HG02970 (cell line): ENCODE measurements at regions not wholly inside any gene's neighbourhood (a gene's known extent, or its start where the extent isn't known, plus 50 kb on each side); places are given as distances from the start of the nearest gene placed in this dataset.
"Not testable (repeated sequence)": the region's sequence is repeated elsewhere in the genome, so short reads cannot be mapped to it uniquely, and the experiment has no call there.

ENCODE experiments used
- ATAC-seq: cut with Tn5 transposase; IDR thresholded peaks from one replicate; pipeline ENCODE4 v1.9.1; 2021; ENCODE audit warnings: mild to moderate bottlenecking, moderate library complexity, moderate number of reproducible peaks; ENCODE audit not compliant: unreplicated experiment, low FRiP score

DNA sequence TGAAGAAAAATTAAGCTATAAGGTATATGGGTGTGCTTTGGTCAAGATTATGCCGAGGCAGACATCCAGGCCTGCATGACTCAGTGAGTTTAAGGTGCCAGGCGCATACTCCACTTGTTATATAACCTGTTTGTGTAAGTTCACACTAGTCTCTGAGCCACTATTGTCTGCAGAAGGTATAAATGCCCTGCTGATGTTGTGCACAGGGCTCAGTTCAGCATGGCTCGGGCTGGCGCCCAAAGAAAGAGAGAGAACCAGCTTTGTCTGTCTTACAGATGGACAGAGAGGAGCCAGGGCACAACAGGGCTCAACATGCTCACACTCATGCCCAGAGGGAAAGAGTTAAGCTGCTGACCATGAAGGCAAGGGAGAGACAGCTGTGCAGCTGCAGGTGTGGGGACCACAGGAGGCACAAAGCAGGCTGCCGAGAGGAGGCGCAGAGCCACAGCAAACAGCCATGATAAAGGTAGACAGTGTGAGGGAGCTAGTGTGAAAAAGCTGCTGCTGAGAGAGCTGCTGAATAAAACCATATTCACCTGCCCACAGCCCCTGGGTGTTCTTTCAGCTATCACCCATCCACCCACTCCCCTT lies 1587.6 kb upstream of the C9orf72 start:
- no peak for ATAC-seq

GRCh38 chr9:29174136-29174535 lies 1600.9 kb upstream of the C9orf72 start:
- ATAC-seq = no peak

GRCh38 chr9:29176231-29176630 lies 1603.0 kb upstream of the C9orf72 start:
- ATAC-seq = no peak

- ATAC-seq = no peak
Observed at GRCh38 chr9:29176786-29177185, 1603.5 kb upstream of the C9orf72 start.

GRCh38 chr9:29183971-29184370 lies 1610.7 kb upstream of the C9orf72 start:
- ATAC-seq = no peak

- ATAC-seq = not testable (repeated sequence)
Observed at GRCh38 chr9:29188771-29189170, 1615.5 kb upstream of the C9orf72 start.

DNA sequence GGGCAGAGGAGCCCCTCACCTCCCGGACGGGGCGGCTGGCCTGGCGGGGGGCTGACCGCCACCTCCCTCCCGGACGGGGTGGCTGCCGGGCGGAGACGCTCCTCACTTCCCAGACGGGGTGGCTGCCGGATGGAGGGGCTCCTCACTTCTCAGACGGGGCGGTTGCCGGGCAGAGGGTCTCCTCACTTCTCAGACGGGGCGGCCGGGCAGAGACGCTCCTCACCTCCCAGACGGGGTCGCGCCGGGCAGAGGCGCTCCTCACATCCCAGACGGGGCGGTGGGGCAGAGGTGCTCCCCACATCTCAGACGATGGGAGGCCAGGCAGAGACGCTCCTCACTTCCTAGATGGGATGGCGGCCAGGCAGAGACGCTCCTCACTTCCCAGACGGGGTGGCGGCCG lies 1615.9 kb upstream of the C9orf72 start:
- not testable (repeated sequence) for ATAC-seq

DNA sequence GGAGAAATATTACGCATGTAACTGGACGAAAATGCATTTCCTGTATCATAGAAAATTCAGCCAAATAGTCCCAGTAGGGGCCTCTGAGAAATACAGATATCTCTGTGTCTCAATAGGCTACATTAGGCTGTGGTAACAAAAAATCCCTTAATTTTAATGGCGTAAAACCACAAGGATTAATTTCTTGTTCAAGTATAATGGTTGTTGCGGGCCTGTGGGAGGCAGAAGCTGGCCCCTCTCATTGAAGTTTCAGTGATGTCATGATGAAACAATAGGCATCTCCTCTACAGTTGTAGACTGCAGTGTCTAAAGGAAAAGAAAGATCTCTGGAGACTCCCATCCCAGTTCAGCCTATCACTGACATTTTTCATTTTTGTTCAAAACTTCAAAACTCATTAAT lies 1625.6 kb upstream of the C9orf72 start:
- ATAC-seq = no peak

DNA sequence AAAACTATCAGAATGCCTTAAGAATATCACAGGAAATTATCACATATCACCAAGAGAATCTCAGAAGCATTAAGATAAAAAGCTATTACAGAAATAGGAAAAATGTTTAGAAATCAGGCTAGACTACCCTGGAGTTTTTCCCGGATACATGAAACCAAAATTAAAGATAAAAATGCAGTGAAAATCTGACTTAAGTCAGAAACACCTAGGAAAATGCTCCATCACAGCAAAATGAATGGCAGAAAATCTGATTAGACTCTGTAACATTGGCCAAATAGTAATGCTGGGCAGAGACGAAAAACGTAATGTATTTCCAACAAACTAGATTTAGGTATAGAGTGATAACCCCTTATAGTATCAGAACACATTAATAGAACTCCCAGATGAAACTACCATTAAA lies 1626.7 kb upstream of the C9orf72 start:
- ATAC-seq = no peak

DNA sequence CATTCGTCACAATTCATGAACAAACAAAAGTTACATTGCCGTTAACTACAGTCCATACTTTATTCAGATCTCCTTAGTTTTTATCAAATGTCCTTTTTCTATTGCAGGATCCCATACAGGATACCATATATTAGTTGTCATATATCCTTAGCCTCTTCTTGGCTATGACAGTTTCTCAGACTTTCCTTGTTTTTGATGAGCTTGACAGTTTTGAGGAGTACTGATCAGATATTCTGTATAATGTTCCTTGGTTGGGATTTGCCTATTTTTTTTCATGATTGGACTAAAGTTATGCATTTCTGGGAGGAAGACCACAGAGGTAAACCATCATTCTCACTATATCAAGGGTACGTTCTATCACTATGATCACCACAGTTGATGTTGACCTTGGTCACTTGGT lies 1627.4 kb upstream of the C9orf72 start:
- no peak for ATAC-seq

GRCh38 chr9:29203244-29203930 lies 1630.1 kb upstream of the C9orf72 start:
- no peak for ATAC-seq

- ATAC-seq = no peak
Observed at GRCh38 chr9:29208670-29209069, 1635.4 kb upstream of the C9orf72 start.

DNA sequence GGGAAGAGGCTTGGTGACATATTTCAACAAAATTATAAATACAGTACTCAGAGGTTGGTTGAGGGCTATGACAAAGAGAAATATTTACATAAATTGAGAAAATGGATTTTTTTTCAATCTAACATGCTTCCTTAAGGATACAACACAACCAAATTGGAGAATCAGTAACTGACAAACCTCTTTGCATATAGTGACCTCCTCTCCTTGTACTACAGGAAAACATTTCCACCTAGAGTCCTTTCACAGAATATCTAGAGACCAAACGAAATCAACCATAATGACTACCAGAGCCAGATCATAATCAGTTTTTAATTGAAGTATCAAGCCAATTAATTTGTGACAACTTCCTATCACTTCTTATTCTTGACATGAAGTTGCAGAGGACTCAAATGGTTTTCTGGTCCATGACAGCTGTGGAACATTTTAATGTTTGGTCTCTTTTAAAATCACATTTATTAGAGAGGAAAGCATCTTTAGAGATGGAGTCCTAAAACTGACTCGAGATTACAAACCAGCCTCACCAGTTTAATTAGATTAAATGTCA lies 1636.5 kb upstream of the C9orf72 start:
- ATAC-seq = no peak

GRCh38 chr9:29211003-29211579 lies 1637.8 kb upstream of the C9orf72 start:
- ATAC-seq = no peak

DNA sequence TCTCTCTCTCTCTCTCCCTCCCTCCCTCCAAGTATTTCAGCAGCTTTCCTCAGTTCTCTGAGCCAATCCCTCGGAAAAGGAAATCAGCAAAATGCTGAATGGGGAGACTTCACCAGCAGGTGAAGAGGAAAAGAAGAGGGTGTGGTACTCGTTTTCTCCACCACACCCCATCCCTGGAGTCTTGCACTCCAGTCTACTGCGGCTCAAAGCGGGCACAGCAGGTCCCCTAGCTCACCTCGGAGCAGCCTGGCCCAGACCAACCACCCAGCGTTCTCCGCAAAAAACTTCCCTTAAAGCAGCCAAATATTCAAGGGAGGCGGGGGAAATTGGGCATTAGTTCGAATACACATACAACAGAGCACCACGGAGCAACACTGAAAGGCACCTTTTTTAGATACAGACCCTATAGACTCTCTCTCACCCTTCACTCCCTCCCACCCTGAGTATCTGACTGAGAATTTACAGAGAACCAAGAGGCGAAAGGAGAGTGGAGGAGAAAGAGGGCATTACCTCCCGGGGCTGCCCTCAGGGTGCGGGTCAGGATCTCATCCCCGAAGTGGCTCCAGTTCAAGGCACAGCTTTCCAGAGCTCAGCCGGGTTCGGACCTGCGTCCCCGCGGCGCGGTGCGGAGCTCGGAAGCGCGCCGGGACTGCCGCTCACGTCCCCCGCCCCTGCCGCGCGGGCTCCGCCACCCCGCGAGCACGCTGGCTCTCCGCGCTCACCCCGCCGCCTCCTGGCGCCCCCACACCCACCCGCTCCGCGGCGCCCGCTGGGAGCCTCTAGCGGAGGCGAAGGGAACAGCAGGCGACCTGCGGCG lies 1638.5 kb upstream of the C9orf72 start:
- ATAC-seq = peak; percentile 85

DNA sequence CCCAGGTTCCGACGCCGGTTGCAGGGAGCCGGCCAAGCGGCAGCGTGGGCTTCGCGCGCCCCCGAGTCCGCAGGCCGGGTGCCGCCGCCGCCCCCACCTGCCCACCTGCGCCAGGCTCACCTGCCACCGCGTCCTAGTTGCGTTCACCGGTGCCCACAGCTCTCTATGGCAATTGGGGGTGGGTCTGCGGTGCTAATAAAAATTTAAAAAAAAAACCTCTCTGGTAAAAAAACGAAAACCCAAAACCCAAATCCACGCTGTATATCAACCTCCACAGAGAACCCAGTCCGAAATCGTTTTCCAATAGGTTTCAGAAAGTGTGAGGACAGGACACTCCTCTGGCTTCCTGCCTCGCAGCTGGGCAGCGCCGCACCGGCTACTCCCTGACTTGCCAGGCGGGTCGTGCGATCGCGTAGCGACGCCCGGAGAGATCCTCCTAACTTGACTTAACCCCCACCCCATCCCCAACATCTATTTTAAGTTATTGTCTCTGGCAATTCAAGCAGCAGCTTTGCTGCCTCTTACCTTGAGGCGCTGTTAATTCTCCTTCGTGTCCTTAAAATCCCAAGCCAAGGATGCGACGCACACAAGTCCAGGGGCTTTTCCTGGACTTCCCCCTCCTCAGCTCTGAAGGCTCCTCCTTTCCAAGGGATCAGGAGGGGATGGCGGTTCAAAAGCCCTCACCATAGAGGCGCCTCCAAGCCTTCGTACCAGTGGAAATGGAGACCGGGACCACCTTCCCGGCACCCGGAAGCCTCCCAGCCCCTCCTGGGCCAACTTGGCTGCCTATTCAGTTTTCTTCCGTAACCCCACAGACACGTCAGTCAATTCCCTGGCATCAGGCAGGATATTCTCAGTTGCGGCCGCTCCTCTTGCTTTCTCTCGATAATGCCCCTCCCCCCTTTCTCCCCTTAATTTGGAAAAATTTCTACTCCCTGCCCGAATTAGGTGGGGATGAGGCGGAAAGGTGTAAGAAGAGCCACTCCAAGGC lies 1639.4 kb upstream of the C9orf72 start:
- ATAC-seq = no peak

DNA sequence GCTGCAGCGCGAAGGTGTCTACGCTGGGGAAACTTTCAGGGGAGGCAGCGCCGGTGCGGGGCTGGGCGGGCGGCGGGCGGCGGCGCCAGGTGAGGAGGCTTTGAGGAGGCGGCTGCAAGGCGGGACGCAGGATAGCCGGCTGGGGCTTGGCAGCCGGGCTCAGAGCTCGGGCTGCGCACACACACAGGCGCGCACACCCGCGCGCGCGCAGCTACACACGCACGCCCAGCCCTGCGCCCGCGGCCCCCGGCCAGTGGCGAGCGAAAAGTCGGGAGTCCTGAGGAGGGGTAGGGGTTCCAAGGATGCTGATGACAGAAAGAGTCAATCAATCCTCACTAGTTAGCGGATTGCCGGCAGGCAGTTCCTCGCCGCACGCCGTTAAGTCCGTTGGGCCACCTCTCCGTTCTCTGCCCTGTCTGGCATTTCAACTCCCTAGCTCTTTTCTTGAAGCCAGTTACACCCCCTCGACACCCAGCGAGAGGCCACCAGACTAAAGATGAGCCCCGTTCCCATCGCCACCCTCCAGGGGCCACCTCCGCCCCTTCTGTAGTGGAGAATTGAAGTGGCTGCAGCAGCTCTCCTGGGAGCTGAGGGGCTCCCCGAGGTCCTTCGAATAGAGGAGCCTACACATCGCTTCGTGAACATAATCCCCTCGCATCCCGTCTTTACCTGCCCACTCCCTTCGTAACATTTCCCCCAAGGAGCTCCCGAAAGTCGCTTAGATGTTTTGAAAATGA lies 1640.3 kb upstream of the C9orf72 start, which contains the start of gene LINGO2:
Gene LINGO2 (minus strand): TSS at position 185 of the 737 bp plus-strand sequence.
- no peak for ATAC-seq

GRCh38 chr9:29214154-29214689 lies 1640.9 kb upstream of the C9orf72 start:
- no peak for ATAC-seq
